Vagina (tissue), 2 donors: ENCODE measurements at regions not wholly inside any gene's neighbourhood (a gene's known extent, or its start where the extent isn't known, plus 50 kb on each side); places are given as distances from the start of the nearest gene placed in this dataset.
A peak's percentile ranks its signal among the peaks of the same experiment; 100 is the strongest.

Source experiments
- DNase-seq, 2 donors: peaks; one replicate each; pipeline ENCODE4 v3.0.0-alpha.2; 2017; ENCODE audit errors: extremely low spot score in 2 of 2
- H3K27ac ChIP-seq: fragments of 200-600 bp; sonication (generic); one replicate; pipeline ENCODE4 v1.5.1; 2019
- H3K27me3 ChIP-seq: fragments of 200-600 bp; sonication (generic); one replicate; pipeline ENCODE4 v1.5.1; 2019
- H3K36me3 ChIP-seq, 2 donors: fragments of 200-600 bp; sonication (generic); one replicate each; pipeline ENCODE4 v1.5.1; 2017 to 2019
- H3K4me1 ChIP-seq: fragments of 200-600 bp; sonication (generic); one replicate; pipeline ENCODE4 v1.5.1; 2019
- H3K4me3 ChIP-seq, 2 donors: fragments of 200-600 bp; sonication (generic); 1 replicate in 1 of 2; 2 replicates in 1 of 2; pipeline ENCODE4 v1.5.1; 2016 to 2019
- H3K9me3 ChIP-seq: fragments of 200-600 bp; sonication (generic); one replicate; pipeline ENCODE4 v1.5.1; 2019
- POLR2A ChIP-seq, 2 donors: fragments of 450-650 bp; IDR thresholded peaks; one replicate each; pipeline ENCODE4 v1.6.1; 2017; ENCODE audit warnings: antibody characterized with exemption in 2 of 2, mild to moderate bottlenecking in 2 of 2, moderate library complexity in 2 of 2
- POLR2AphosphoS5 ChIP-seq, 2 donors: sonication (generic); formaldehyde crosslinking; IDR thresholded peaks; one replicate each; pipeline ENCODE4 v1.9.0; 2017; ENCODE audit warnings: antibody characterized with exemption in 2 of 2, mild to moderate bottlenecking in 2 of 2, low read depth in 1 of 2; ENCODE audit not compliant: insufficient read depth in 1 of 2
- intact Hi-C: fragments of 100-400 bp; cut with DNase I; formaldehyde crosslinking; loops from one replicate; pipeline ENCODE4 v1.15.1; 2023
- TF ChIP-seq, protein P1 (sequence below), 3 experiments: fragments of 450-650 bp in 2 of 3; fragments of 200-600 bp in 1 of 3; sonication (generic) in 1 of 3; IDR thresholded peaks; one replicate each; pipeline ENCODE4 v1.5.1; 2017 to 2019; ENCODE audit warnings: antibody characterized with exemption in 3 of 3, mild to moderate bottlenecking in 2 of 3, moderate library complexity in 2 of 3

DNA sequence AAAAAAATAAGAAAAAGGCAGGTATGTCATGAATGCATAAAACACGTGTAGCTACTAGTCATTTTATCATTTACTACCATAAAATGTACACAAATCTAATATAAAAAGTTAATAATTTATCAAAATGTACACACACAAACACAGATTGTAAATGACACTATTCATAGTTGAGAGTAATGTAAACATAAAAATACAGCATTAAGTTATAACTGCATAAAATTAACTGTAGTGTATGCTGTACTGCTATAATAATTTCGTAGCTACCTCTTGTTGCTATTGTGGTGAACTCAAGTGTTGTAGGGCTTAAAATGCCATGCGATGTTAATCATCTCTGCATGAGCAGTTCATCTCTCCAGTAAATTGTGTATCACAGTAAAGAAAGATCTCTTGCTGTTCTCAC lies 170.0 kb downstream of the MRPL14 start:
- no peaks in the 10 kb centered on the region for H3K9me3 ChIP-seq
- no peaks in the 10 kb centered on the region for H3K4me1 ChIP-seq
- TF ChIP-seq, protein P1, sequence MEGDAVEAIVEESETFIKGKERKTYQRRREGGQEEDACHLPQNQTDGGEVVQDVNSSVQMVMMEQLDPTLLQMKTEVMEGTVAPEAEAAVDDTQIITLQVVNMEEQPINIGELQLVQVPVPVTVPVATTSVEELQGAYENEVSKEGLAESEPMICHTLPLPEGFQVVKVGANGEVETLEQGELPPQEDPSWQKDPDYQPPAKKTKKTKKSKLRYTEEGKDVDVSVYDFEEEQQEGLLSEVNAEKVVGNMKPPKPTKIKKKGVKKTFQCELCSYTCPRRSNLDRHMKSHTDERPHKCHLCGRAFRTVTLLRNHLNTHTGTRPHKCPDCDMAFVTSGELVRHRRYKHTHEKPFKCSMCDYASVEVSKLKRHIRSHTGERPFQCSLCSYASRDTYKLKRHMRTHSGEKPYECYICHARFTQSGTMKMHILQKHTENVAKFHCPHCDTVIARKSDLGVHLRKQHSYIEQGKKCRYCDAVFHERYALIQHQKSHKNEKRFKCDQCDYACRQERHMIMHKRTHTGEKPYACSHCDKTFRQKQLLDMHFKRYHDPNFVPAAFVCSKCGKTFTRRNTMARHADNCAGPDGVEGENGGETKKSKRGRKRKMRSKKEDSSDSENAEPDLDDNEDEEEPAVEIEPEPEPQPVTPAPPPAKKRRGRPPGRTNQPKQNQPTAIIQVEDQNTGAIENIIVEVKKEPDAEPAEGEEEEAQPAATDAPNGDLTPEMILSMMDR (IDR thresholded peaks at IDR 0.05) = no peak
- TF ChIP-seq POLR2AphosphoS5 (IDR thresholded peaks at IDR 0.05; ENCODE audit: insufficient read depth in 1 of 2, low read depth in 1 of 2) = no peak
- no peak for TF ChIP-seq POLR2A (IDR thresholded peaks at IDR 0.05)
- H3K27me3 ChIP-seq = no peaks in the 10 kb centered on the region
- H3K36me3 ChIP-seq = no peaks in the 10 kb centered on the region
- no peak overlapping the region for H3K27ac ChIP-seq
- no peak for DNase-seq
- intact Hi-C loops = loop anchor here (10.0 kb wide), 1 partner anchor 292 kb away; no protein-coding TSS in a partner anchor
- H3K4me3 ChIP-seq = no peak overlapping the region

DNA sequence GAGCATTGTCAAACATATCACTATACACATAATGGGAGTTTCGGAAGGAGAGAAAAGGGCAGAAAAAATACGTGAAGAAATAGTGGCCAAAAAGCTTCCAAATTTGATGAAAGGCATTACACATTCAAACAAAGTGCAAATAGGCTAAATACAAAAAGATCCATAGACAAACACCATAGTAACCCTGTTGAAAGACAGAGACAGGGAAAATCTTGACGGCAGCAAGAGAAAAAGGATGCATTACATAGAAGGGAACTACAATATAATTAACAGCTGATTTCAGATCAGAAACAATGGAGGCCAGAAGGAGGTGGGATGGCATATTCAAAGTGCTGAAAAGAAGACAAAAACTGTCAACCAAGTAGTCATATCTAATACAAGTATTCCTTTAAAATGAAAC lies 170.8 kb downstream of the MRPL14 start:
- TF ChIP-seq POLR2AphosphoS5 (IDR thresholded peaks at IDR 0.05; ENCODE audit: insufficient read depth in 1 of 2, low read depth in 1 of 2) (no peak), POLR2A (IDR thresholded peaks at IDR 0.05) (no peak)
- TF ChIP-seq, protein P1 (IDR thresholded peaks at IDR 0.05) = no peak
- no peaks in the 10 kb centered on the region for H3K27me3 ChIP-seq
- no peak for DNase-seq
- no peak overlapping the region for H3K4me3 ChIP-seq
- no peaks in the 10 kb centered on the region for H3K4me1 ChIP-seq
- H3K9me3 ChIP-seq = no peaks in the 10 kb centered on the region
- no peaks in the 10 kb centered on the region for H3K36me3 ChIP-seq
- no peak overlapping the region for H3K27ac ChIP-seq
- intact Hi-C loops = loop anchor here (10.0 kb wide), 1 partner anchor 292 kb away; no protein-coding TSS in a partner anchor

DNA sequence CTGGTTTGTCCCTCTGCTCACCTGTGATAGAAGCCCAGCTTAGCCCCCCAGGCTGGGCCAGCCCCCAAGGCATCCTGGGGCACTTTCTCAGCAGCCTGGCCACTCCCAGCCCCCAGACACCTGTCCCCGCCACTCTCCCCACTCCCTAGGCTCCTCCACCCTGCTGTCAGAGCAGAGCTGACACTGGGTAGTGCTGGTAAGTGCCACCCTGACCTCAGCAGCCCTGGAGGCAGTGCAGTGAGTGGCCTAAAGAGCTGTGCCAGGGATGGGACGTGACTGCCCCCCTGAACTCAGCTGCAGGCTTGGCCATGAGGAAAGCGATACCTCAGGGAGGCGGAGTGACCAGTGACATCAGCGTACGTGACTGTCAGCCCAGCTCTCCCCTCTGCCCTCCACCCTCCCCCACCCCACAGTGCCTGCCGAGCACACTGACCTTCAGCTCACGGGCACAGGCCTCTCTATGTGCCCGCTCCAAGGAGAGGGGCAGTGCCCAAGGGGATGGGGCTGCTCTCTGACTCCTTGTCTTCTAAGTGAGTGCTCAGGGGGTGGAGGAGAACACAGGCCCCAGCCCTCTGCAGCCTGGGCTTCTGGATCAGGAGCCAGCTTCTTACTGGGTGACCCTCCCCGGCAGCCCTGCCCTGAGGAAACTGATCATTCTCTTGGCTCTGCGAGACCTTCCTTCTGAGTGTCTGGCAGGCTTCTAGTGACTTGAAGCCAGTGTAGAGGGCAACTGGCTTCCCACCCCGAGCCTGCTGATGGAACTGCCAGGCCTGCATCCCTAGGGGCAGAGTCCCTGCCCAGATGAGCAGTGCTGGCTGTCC lies 172.7 kb downstream of the MRPL14 start:
- DNase-seq = peak in 1 of 2 donors; percentile 85
- Histone ChIP-seq H3K4me3 (no peak overlapping the region), H3K27ac (no peak overlapping the region), H3K36me3 (no peaks in the 10 kb centered on the region), H3K9me3 (no peaks in the 10 kb centered on the region), H3K4me1 (no peaks in the 10 kb centered on the region), H3K27me3 (no peaks in the 10 kb centered on the region)
- intact Hi-C loops = loop anchor here (10.0 kb wide), 1 partner anchor 290 kb away; no protein-coding TSS in a partner anchor
- no peak for TF ChIP-seq POLR2A (IDR thresholded peaks at IDR 0.05)
- TF ChIP-seq, protein P1 (IDR thresholded peaks at IDR 0.05) = no peak

DNA sequence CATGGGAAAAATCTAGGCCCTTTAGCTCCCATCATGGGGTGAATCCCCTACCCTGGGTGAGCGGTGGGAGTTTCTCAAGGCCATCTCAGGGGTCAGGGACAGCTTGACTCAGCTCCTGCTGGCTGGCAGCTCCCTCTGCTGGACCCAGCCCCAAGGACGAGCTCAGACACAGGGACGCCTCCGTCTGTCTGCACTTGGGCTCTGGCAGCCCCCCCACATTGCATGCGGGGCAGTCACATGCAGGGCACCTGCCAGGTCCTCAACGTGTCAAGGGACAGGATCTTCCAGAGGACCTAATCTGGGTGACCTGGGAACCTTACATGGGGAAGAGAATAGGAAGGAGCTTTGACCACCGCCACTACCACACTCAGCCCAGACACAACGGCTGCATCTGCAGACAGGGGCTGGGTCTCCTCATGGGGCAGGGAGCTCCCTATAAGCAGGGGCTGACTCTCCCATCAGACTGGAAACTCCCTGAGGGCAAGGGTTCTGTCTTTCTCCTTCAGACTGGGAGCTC lies 173.4 kb downstream of the MRPL14 start:
- Histone ChIP-seq H3K36me3 (no peaks in the 10 kb centered on the region), H3K27ac (no peak overlapping the region), H3K4me3 (no peak overlapping the region), H3K27me3 (no peaks in the 10 kb centered on the region), H3K9me3 (no peaks in the 10 kb centered on the region), H3K4me1 (no peaks in the 10 kb centered on the region)
- DNase-seq = peak; percentile 74 to 90
- TF ChIP-seq, protein P1 (IDR thresholded peaks at IDR 0.05) = no peak
- TF ChIP-seq POLR2AphosphoS5 (IDR thresholded peaks at IDR 0.05; ENCODE audit: insufficient read depth in 1 of 2, low read depth in 1 of 2) (no peak), POLR2A (IDR thresholded peaks at IDR 0.05) (no peak)
- intact Hi-C loops = loop anchor here (10.0 kb wide), 1 partner anchor 289 kb away; no protein-coding TSS in a partner anchor

DNA sequence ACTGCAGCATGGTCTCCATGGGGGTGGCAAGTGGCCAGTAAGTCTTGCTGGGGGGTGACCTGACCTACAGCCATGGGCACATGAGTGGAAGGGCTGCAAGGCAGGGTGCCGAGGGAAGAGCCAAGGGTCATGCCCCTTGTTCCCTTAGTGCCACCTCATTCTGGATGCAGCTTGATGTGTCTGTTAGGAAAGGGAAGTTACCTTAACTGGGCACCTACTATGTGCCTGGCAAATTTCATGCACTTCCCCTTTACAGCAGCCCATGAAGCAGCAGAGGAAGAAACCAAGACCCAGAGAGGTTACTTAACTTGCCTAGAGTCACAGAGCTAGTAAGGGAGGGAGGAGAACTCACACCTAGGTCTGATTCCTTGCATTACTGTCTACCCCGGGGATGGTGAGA lies 174.0 kb downstream of the MRPL14 start:
- peak; percentile 29 to 52 for DNase-seq
- intact Hi-C loops = loop anchor here (10.0 kb wide), 1 partner anchor 288 kb away; no protein-coding TSS in a partner anchor
- no peak for TF ChIP-seq POLR2AphosphoS5 (IDR thresholded peaks at IDR 0.05; ENCODE audit: insufficient read depth in 1 of 2, low read depth in 1 of 2)
- TF ChIP-seq, protein P1 (IDR thresholded peaks at IDR 0.05) = no peak
- no peak for TF ChIP-seq POLR2A (IDR thresholded peaks at IDR 0.05)

More for the DNA sequence above, 174.0 kb downstream of the MRPL14 start:
- no peaks in the 10 kb centered on the region for H3K36me3 ChIP-seq
- no peak overlapping the region for H3K27ac ChIP-seq
- no peaks in the 10 kb centered on the region for H3K9me3 ChIP-seq
- no peaks in the 10 kb centered on the region for H3K4me1 ChIP-seq
- H3K4me3 ChIP-seq = no peak overlapping the region
- H3K27me3 ChIP-seq = no peaks in the 10 kb centered on the region
